ENCODE measurements at regions not wholly inside any gene's neighbourhood (a gene's known extent, or its start where the extent isn't known, plus 50 kb on each side); places are given as distances from the start of the nearest gene placed in this dataset.

GRCh38 chr13:67577361-67577760 is 347.2 kb upstream of the PCDH9 start:
- TF ChIP-seq EZH2 (IDR thresholded peaks at IDR 0.05; ENCODE audit: insufficient read depth, poor library complexity, severe bottlenecking) (no peak), EZH2phosphoT487 (IDR thresholded peaks at IDR 0.05; ENCODE audit: insufficient read depth, low read depth) (no peak)

Measured in GM23248 (cell line).